Thymus (tissue), 11 donors: ENCODE measurements at regions not wholly inside any gene's neighbourhood (a gene's known extent, or its start where the extent isn't known, plus 50 kb on each side); places are given as distances from the start of the nearest gene placed in this dataset.

Experiments used
- DNase-seq, 9 donors: peaks; one replicate each; pipeline ENCODE4 v3.0.0-alpha.2; 2013; ENCODE audit warnings: low spot score in 9 of 9, low read depth in 6 of 9, missing footprints in 1 of 9
- H3K27ac ChIP-seq, 2 donors: one replicate each; pipeline ENCODE4 v1.5.1; 2013; ENCODE audit warnings: control low read depth in 1 of 2, low read depth in 1 of 2, low read length in 1 of 2, mild to moderate bottlenecking in 1 of 2, moderate library complexity in 1 of 2
- H3K27me3 ChIP-seq, 2 donors: one replicate each; pipeline ENCODE4 v1.5.1; 2013; ENCODE audit warnings: low read length in 1 of 2; ENCODE audit not compliant: control insufficient read depth in 2 of 2, insufficient read depth in 1 of 2
- H3K36me3 ChIP-seq, 2 donors: one replicate each; pipeline ENCODE4 v1.5.1; 2013; ENCODE audit warnings: low read length in 1 of 2, mild to moderate bottlenecking in 1 of 2, moderate library complexity in 1 of 2; ENCODE audit not compliant: control insufficient read depth in 2 of 2, insufficient read depth in 2 of 2
- H3K4me1 ChIP-seq, 2 donors: one replicate each; pipeline ENCODE4 v1.5.1; 2013; ENCODE audit warnings: low read length in 2 of 2; ENCODE audit not compliant: control insufficient read depth in 2 of 2, insufficient read depth in 2 of 2
- H3K4me3 ChIP-seq, 2 donors: one replicate each; pipeline ENCODE4 v1.5.1; 2013; ENCODE audit warnings: low read length in 2 of 2, control low read depth in 1 of 2, mild to moderate bottlenecking in 1 of 2
- H3K9me3 ChIP-seq, 2 donors: one replicate each; pipeline ENCODE4 v1.5.1; 2013; ENCODE audit warnings: low read length in 1 of 2, mild to moderate bottlenecking in 1 of 2; ENCODE audit not compliant: control insufficient read depth in 2 of 2, insufficient read depth in 1 of 2
- WGBS: extraction: QIAGEN DNeasy Blood & Tissue Kit; methylation state at CpG from one replicate; pipeline ENCODE4 v1.1.7; 2013; 5-methylcytosine and 5-hydroxymethylcytosine counted together
- donor health status: healthy.

DNA sequence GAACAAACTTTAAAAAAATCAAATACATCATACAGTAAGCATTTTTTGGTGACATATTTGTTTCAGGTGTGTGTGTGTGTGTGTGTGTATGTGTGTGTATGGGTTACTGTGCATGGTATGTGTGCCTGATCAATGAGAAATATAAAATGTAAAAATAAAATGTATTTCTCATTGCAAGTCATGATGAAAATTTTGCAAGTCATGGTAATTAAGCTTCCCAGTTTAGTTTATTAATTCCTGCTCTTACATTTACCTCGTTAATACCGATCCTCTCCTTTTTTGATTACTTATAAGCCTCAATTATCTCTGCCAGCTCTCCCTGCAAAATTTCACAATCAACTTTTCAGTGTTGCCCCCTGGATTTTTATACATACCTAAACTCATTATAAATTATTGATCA, 114.6 kb upstream of the ADGRL3 start:
- Histone ChIP-seq H3K36me3 (no peaks in the 10 kb centered on the region), H3K27me3 (no peaks in the 10 kb centered on the region), H3K9me3 (no peaks in the 10 kb centered on the region), H3K4me1 (no peaks in the 10 kb centered on the region), H3K27ac (no peak overlapping the region), H3K4me3 (no peak overlapping the region)
- no peak for DNase-seq
- 88% methylated on average over 2 of the region's 2 CpGs for WGBS

DNA sequence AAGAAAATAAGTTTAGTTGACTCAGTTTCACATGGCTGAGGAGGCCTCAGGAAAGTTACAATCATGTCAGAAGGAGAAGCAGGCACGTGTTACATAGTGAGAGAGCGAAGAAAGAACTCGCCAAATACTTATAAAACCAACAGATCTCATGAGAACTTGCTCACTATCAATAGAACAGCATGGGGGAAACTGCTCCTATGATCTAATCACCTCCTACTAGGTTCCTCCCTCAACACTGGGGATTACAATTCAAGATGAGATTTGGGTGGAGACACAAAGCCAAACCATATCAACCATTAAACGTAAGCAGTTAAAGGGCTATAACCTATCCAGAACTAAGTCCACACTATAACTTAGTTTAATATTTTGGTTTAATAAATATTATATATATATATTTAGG, 113.8 kb upstream of the ADGRL3 start:
- no peaks in the 10 kb centered on the region for H3K27me3 ChIP-seq
- H3K4me3 ChIP-seq: no peak overlapping the region
- H3K36me3 ChIP-seq: no peaks in the 10 kb centered on the region
- no peaks in the 10 kb centered on the region for H3K4me1 ChIP-seq
- no peak for DNase-seq
- 91% methylated on average over 4 of the region's 4 CpGs for WGBS
- no peaks in the 10 kb centered on the region for H3K9me3 ChIP-seq
- H3K27ac ChIP-seq: no peak overlapping the region

DNA sequence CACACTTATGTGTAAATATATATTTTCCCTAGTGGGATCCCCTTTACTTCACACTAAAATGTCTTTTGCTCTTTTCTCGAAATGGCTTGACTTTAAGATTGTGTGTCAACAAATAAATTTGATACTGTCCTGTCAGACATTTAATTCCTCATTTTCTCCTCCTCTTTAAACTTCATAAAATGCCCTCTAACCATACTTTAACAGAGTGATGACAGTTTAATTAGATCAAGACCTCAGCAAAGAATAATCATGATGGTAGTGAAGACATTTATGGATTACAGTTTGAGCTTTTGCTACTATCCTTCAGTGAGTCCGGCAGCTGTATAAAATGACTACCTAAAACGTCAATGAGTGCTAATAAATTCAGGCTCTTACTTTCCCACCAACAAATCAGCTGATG, 113.1 kb upstream of the ADGRL3 start:
- WGBS: 89% methylated on average over 3 of the region's 3 CpGs
- no peaks in the 10 kb centered on the region for H3K9me3 ChIP-seq
- no peak overlapping the region for H3K4me3 ChIP-seq
- H3K27ac ChIP-seq: no peak overlapping the region
- DNase-seq: no peak
- no peaks in the 10 kb centered on the region for H3K27me3 ChIP-seq
- no peaks in the 10 kb centered on the region for H3K4me1 ChIP-seq
- H3K36me3 ChIP-seq: no peaks in the 10 kb centered on the region

DNA sequence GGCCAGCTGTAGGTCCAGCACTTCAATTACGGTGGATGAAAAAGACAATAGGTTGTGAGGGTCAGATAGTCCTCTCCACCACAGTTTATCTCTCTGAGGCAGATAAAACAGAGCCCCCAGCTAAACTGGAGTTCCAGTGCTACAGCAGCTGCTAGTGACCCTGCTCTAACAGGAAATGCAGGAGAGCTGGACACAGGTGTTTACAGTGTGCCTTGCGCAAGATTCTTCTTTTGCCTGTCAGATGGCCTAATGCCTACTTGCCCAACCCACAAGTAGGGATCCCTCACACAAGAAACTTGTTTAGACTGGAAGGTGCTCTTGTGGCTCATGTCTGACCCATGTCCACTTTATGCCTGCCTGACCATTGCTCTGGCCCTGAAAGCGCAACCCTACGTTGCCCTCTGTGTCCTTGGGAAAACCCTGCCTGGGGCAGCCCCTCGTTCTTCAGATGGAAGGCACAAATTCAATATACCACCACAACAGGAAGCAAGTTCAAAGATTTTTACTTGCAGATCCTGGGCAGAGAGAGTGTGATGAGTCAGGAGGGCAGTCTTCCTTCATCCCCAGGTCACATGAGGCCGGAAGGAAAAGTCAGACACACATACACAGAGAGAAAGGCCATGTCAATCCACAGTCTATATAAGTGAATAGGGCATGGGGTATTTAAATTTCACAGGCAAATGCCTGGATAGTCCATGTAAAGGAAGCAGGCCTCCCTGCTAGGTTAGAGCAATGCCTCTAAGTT, 105.1 kb upstream of the ADGRL3 start:
- no peak for DNase-seq
- no peaks in the 10 kb centered on the region for H3K36me3 ChIP-seq

DNA sequence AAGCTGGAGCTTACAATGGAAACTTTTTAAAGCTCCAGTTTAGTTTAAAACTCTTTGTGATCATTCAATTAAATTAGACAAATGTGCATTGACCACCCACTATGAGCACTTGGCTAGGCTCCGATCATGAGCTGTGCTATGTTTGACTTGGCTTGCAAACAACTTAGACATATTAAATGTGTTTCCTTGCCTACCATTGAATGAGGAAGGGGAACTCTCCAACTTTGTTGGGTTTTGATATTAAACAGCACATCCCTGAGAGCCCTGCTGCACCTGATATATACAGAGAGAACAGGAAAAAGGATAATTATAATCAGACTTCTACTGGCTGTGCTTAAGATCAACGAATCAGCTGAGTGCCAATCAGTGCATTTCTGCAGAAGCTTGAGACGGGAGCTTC, 71.4 kb upstream of the ADGRL3 start:
- no peaks in the 10 kb centered on the region for H3K27me3 ChIP-seq
- H3K36me3 ChIP-seq: no peaks in the 10 kb centered on the region
- no peak overlapping the region for H3K4me3 ChIP-seq
- no peak overlapping the region for H3K27ac ChIP-seq
- WGBS: 81% methylated on average over 3 of the region's 3 CpGs
- no peaks in the 10 kb centered on the region for H3K4me1 ChIP-seq
- no peaks in the 10 kb centered on the region for H3K9me3 ChIP-seq
- DNase-seq: no peak

More for the DNA sequence above, 105.1 kb upstream of the ADGRL3 start:
- H3K4me3 ChIP-seq: no peak overlapping the region
- no peak overlapping the region for H3K27ac ChIP-seq
- no peaks in the 10 kb centered on the region for H3K9me3 ChIP-seq
- no peaks in the 10 kb centered on the region for H3K27me3 ChIP-seq
- H3K4me1 ChIP-seq: no peaks in the 10 kb centered on the region
- 93% methylated on average over 6 of the region's 6 CpGs for WGBS

DNA sequence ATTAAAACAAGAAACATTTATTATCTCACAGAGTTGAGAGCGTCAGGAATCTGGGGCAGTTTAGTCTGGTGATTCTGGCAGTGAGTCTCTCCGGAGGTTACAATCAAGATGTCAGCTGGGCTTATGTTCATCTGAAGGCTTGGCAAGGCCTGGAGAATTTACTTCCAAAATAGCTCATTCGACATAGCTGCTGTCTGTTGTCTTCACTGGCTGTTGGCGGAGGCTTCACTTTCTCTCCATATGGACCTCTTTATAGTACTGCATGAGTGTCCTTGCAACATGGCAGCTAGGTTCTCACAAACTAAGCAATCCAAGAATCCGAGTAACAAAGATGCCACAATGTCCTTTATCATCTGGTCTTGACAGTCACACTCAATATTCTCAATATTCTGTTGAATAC, 70.2 kb upstream of the ADGRL3 start:
- no peaks in the 10 kb centered on the region for H3K4me1 ChIP-seq
- H3K4me3 ChIP-seq: no peak overlapping the region
- H3K27me3 ChIP-seq: no peaks in the 10 kb centered on the region
- no peaks in the 10 kb centered on the region for H3K36me3 ChIP-seq
- WGBS: 94% methylated on average over 5 of the region's 5 CpGs
- H3K9me3 ChIP-seq: no peaks in the 10 kb centered on the region
- no peak for DNase-seq
- H3K27ac ChIP-seq: no peak overlapping the region

DNA sequence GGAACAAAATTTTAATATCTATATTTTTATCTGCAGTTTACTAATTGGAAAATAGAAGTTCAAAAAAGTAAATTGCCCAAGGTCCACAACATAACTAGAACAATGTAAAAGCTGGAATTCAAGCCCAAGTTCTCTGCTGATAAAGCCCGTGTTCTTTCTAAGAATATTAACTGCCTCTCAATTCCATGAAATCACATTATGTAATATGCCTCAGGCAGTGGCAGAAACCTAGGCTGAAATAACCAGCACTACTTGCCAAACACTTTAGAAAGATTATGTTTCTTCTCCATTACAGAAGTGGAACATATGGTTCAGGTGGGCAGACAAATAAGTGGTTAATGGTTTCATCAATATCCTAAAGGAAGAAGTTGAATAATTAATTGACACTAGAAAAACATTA, 56.7 kb upstream of the ADGRL3 start:
- no peaks in the 10 kb centered on the region for H3K4me1 ChIP-seq
- no peak for DNase-seq
- H3K9me3 ChIP-seq: no peaks in the 10 kb centered on the region
- no peak overlapping the region for H3K27ac ChIP-seq
- H3K36me3 ChIP-seq: no peaks in the 10 kb centered on the region
- H3K27me3 ChIP-seq: no peaks in the 10 kb centered on the region
- WGBS: 39% methylated on average over 1 of the region's 1 CpG
- H3K4me3 ChIP-seq: no peak overlapping the region

DNA sequence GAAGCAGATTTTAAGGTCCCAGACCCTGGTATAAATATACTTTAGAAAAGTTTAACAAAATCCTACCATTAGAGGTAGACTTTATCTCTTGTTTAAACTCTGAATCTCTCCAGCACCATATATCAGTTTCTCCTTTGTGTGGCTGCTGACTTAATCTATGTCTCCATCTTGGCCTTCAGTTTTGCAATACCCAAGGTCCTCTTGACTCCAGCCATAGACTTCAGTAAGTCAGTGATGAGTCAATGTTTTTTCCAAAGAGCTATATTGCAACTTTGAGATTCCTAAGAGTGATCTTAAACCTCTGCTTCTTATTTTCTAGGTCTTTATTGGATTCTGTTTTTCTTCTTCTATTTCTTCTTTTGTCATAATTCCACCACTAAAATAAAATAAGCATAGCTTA, 50.8 kb upstream of the ADGRL3 start:
- Histone ChIP-seq H3K27ac (no peak overlapping the region), H3K9me3 (no peaks in the 10 kb centered on the region), H3K36me3 (no peaks in the 10 kb centered on the region), H3K4me3 (no peak overlapping the region), H3K4me1 (no peaks in the 10 kb centered on the region), H3K27me3 (no peaks in the 10 kb centered on the region)
- DNase-seq: no peak
